DND-41 (cell line): ENCODE measurements at regions not wholly inside any gene's neighbourhood (a gene's known extent, or its start where the extent isn't known, plus 50 kb on each side); places are given as distances from the start of the nearest gene placed in this dataset.
"Not testable (repeated sequence)": the region's sequence is repeated elsewhere in the genome, so short reads cannot be mapped to it uniquely, and the experiment has no call there.

Experiments
- ATAC-seq: fragments of 200-7000 bp; cut with Tn5 transposase; 3 replicates; pipeline ENCODE4 v1.9.1; 2021; ENCODE audit warnings: low read depth; ENCODE audit not compliant: insufficient read depth
- DNase-seq: peaks from one replicate; pipeline ENCODE4 v3.0.0-alpha.2; 2020
- H2AFZ ChIP-seq: 2 replicates; pipeline ENCODE4 v1.6.0; 2012; ENCODE audit warnings: low read depth, low read length
- H3K27ac ChIP-seq: 2 replicates; pipeline ENCODE4 v1.5.1; 2012; ENCODE audit warnings: low read length, inconsistent platforms
- H3K27me3 ChIP-seq: fragments of 200-600 bp; sonication (generic); 2 replicates; pipeline ENCODE4 v1.6.0; 2012; ENCODE audit warnings: low read length, mild to moderate bottlenecking, inconsistent platforms; ENCODE audit not compliant: insufficient read depth, poor library complexity
- H3K36me3 ChIP-seq: 2 replicates; pipeline ENCODE4 v1.5.1; 2012; ENCODE audit warnings: low read length, inconsistent platforms; ENCODE audit not compliant: insufficient read depth
- H3K4me1 ChIP-seq: 2 replicates; pipeline ENCODE4 v1.5.1; 2012; ENCODE audit warnings: mild to moderate bottlenecking, low read length; ENCODE audit not compliant: insufficient read depth
- H3K4me2 ChIP-seq: 2 replicates; pipeline ENCODE4 v1.6.0; 2012; ENCODE audit warnings: mild to moderate bottlenecking, moderate library complexity, low read length, inconsistent platforms; ENCODE audit not compliant: insufficient read depth
- H3K4me3 ChIP-seq, 2 experiments: fragments of 200-600 bp in 1 of 2; shearing (Covaris generic) in 1 of 2; 2 replicates each; pipeline ENCODE4 v1.5.1; 2012 to 2016; ENCODE audit warnings: inconsistent platforms in 2 of 2, low read length in 2 of 2, mild to moderate bottlenecking in 2 of 2, low read depth in 1 of 2, moderate library complexity in 1 of 2
- H3K79me2 ChIP-seq: 2 replicates; pipeline ENCODE4 v1.6.0; 2012; ENCODE audit warnings: low read length, inconsistent platforms; ENCODE audit not compliant: insufficient read depth
- H3K9ac ChIP-seq: 2 replicates; pipeline ENCODE4 v1.6.0; 2012; ENCODE audit warnings: low read depth, mild to moderate bottlenecking, inconsistent platforms, low read length, moderate library complexity
- H3K9me3 ChIP-seq: 2 replicates; pipeline ENCODE4 v1.5.1; 2012; ENCODE audit warnings: low read length, moderate library complexity, mild to moderate bottlenecking, inconsistent platforms; ENCODE audit not compliant: insufficient read depth, severe bottlenecking
- H4K20me1 ChIP-seq: 2 replicates; pipeline ENCODE4 v1.6.0; 2012; ENCODE audit warnings: low read length; ENCODE audit not compliant: insufficient read depth
- CTCF ChIP-seq: IDR thresholded peaks from 2 replicates; pipeline ENCODE4 v1.5.1; 2012; ENCODE audit warnings: borderline replicate concordance, low read length, moderate library complexity, mild to moderate bottlenecking; ENCODE audit not compliant: poor library complexity, severe bottlenecking; ENCODE audit errors: extremely low read depth
- EZH2 ChIP-seq: IDR thresholded peaks from 3 replicates; pipeline ENCODE4 v1.6.1; 2012; ENCODE audit warnings: borderline replicate concordance, low read depth, mild to moderate bottlenecking, moderate library complexity, low read length, inconsistent platforms; ENCODE audit not compliant: severe bottlenecking

GRCh38 chr7:65505320-65505633 is 131.6 kb downstream of the ZNF92 start:
- H3K9me3 ChIP-seq, H4K20me1 ChIP-seq, H3K4me1 ChIP-seq, ATAC-seq, H3K9ac ChIP-seq, H3K27me3 ChIP-seq, H2AFZ ChIP-seq, H3K4me2 ChIP-seq, H3K36me3 ChIP-seq, DNase-seq, H3K27ac ChIP-seq, H3K79me2 ChIP-seq, H3K4me3 ChIP-seq: not testable (repeated sequence)

- not testable (repeated sequence) for DNase-seq, H3K36me3 ChIP-seq, H4K20me1 ChIP-seq, H2AFZ ChIP-seq, H3K27ac ChIP-seq, H3K4me3 ChIP-seq, ATAC-seq, H3K4me2 ChIP-seq, H3K9me3 ChIP-seq, H3K4me1 ChIP-seq, H3K9ac ChIP-seq, H3K27me3 ChIP-seq, H3K79me2 ChIP-seq
These were observed 135.1 kb downstream of the ZNF92 start for GRCh38 chr7:65508581-65509367.

- Histone ChIP-seq H4K20me1 (no peaks in the 10 kb centered on the region), H3K79me2 (no peaks in the 10 kb centered on the region), H3K36me3 (no peaks in the 10 kb centered on the region), H3K9ac (no peak overlapping the region), H3K9me3 (no peaks in the 10 kb centered on the region), H2AFZ (no peak overlapping the region), H3K27me3 (no peaks in the 10 kb centered on the region), H3K4me2 (no peak overlapping the region), H3K4me1 (no peaks in the 10 kb centered on the region), H3K4me3 (no peak overlapping the region), H3K27ac (no peak overlapping the region)
- DNase-seq (no peak), ATAC-seq (no peak)
- no peak for TF ChIP-seq EZH2
- TF ChIP-seq CTCF, result no peak
These were observed 135.9 kb downstream of the ZNF92 start for GRCh38 chr7:65509368-65510186.

- ATAC-seq, H4K20me1 ChIP-seq, H3K9ac ChIP-seq, H3K9me3 ChIP-seq, H3K4me1 ChIP-seq, H3K4me3 ChIP-seq, H3K36me3 ChIP-seq, DNase-seq, H2AFZ ChIP-seq, H3K4me2 ChIP-seq, H3K27ac ChIP-seq, H3K79me2 ChIP-seq, H3K27me3 ChIP-seq: not testable (repeated sequence)
These were observed 136.5 kb downstream of the ZNF92 start for GRCh38 chr7:65510187-65510538.

- H3K4me1 ChIP-seq, H3K27ac ChIP-seq, H3K4me3 ChIP-seq, H3K27me3 ChIP-seq, H3K36me3 ChIP-seq, ATAC-seq, H4K20me1 ChIP-seq, H3K9ac ChIP-seq, DNase-seq, H3K9me3 ChIP-seq, H2AFZ ChIP-seq, H3K79me2 ChIP-seq, H3K4me2 ChIP-seq: not testable (repeated sequence)
These were observed 146.1 kb downstream of the ZNF92 start for GRCh38 chr7:65519751-65520150.

GRCh38 chr7:65545465-65546161 is 172.0 kb downstream of the ZNF92 start:
- not testable (repeated sequence) for H3K79me2 ChIP-seq, H3K4me3 ChIP-seq, H4K20me1 ChIP-seq, H2AFZ ChIP-seq, H3K9ac ChIP-seq, H3K36me3 ChIP-seq, H3K4me1 ChIP-seq, DNase-seq, ATAC-seq, H3K9me3 ChIP-seq, H3K4me2 ChIP-seq, H3K27me3 ChIP-seq, H3K27ac ChIP-seq
